IPS-18a (cell line): ENCODE measurements at regions not wholly inside any gene's neighbourhood (a gene's known extent, or its start where the extent isn't known, plus 50 kb on each side); places are given as distances from the start of the nearest gene placed in this dataset.

ENCODE experiments used
- H3K27ac ChIP-seq: one replicate; pipeline ENCODE4 v1.5.1; 2013; ENCODE audit warnings: low read length
- H3K27me3 ChIP-seq: one replicate; pipeline ENCODE4 v1.6.1; 2013; ENCODE audit warnings: mild to moderate bottlenecking, low read length; ENCODE audit not compliant: control insufficient read depth, insufficient read depth
- H3K36me3 ChIP-seq: one replicate; pipeline ENCODE4 v1.6.1; 2013; ENCODE audit warnings: low read depth, low read length; ENCODE audit not compliant: control insufficient read depth
- H3K4me1 ChIP-seq: one replicate; pipeline ENCODE4 v1.6.1; 2013; ENCODE audit warnings: low read depth, low read length; ENCODE audit not compliant: control insufficient read depth
- H3K4me3 ChIP-seq: one replicate; pipeline ENCODE4 v1.5.1; 2013; ENCODE audit warnings: low read length
- H3K9ac ChIP-seq: one replicate; pipeline ENCODE4 v1.6.1; 2013; ENCODE audit warnings: mild to moderate bottlenecking, low read length, moderate library complexity
- H3K9me3 ChIP-seq: one replicate; pipeline ENCODE4 v1.6.1; 2013; ENCODE audit warnings: low read depth, low read length; ENCODE audit not compliant: control insufficient read depth

DNA sequence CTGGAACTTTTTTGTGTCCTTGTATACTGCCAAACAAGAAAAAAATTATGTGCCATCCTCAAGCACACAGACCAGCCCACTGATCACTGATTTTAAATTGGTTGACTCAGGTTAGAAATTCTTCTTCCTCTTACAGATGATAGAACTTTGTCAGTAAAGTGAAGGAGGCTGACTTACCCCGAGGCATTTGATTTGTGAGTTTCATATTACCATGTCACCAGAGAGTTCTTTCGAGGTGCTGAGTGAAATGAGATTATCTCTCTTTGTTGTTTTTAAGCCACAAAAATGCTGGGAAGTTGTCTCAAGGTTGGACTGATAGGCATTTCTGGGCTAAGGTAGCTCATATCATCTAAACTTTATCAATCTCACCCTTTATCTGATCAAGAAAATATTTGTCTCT, 78.8 kb upstream of the FAM180A start:
- H3K4me1 ChIP-seq, result no peaks in the 10 kb centered on the region
- H3K4me3 ChIP-seq, result no peak overlapping the region
- no peak overlapping the region for H3K9ac ChIP-seq
- H3K36me3 ChIP-seq, result no peaks in the 10 kb centered on the region
- H3K9me3 ChIP-seq, result no peaks in the 10 kb centered on the region
- no peaks in the 10 kb centered on the region for H3K27me3 ChIP-seq
- no peak overlapping the region for H3K27ac ChIP-seq

DNA sequence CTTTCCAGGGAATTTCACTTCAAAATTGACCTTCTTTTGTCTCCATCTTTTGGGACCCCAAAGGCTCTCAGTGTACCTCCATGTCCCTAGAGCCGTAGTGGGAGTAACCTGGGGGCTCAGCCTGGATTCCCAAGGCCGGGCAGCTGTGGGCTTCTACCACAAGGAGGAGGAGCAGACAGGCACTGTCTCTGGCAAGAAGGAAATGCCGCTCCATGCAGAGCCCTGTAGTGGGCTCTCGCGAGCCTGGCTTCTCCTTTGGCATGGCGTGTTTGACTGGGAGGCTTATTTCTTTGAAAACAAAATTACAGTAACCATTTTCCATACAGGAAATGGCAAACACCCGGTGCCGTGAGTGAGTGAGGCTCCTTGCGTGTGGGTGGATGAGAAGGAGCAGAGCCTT, 76.8 kb upstream of the FAM180A start:
- H3K9ac ChIP-seq, result no peak overlapping the region

DNA sequence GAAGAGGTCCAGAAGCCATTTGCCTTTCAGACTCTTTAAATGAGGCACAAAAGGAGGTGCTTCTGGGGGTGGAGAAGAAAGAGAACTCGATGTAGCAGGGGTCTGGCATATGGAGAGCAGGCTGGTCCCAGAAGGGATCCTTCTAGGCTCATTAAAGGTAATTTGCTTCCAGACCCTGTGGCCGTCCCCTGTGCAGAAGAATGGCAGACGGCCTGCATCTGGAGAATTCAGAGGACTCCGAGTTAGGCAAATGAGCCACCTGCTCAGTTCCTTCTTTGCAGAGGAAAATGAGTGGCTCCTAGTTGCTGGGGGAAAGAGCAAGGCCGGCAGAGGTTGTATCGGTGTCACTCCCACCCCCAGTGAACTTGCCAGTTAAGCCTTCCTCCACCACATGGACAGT, 73.8 kb upstream of the FAM180A start:
- Histone ChIP-seq H3K4me1 (no peaks in the 10 kb centered on the region), H3K27ac (no peak overlapping the region), H3K36me3 (no peaks in the 10 kb centered on the region), H3K9me3 (no peaks in the 10 kb centered on the region), H3K9ac (no peak overlapping the region), H3K27me3 (no peaks in the 10 kb centered on the region), H3K4me3 (no peak overlapping the region)

More for the DNA sequence above, 76.8 kb upstream of the FAM180A start:
- Histone ChIP-seq H3K27ac (no peak overlapping the region), H3K9me3 (no peaks in the 10 kb centered on the region), H3K36me3 (no peaks in the 10 kb centered on the region), H3K27me3 (no peaks in the 10 kb centered on the region), H3K4me1 (no peaks in the 10 kb centered on the region), H3K4me3 (no peak overlapping the region)

DNA sequence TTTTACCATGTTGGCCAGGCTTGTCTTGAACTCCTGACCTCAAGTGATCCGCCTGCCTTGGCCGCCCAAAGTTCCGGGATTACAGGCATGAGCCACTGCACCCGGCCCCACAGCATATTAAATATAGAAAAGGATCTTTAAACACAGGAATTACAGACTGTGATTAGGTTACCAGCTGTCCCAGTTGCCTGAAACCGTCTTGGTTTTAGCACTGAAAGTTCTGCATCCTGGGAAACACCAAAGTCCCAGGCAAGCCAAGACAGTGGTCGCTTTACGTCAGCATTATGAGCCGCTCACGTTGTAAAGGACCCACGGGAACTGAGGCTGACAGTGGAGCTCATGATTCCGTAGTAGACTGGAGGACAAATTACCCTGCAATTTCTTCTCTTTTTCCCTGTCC, 69.0 kb upstream of the FAM180A start:
- no peak overlapping the region for H3K27ac ChIP-seq
- no peaks in the 10 kb centered on the region for H3K4me1 ChIP-seq
- no peaks in the 10 kb centered on the region for H3K36me3 ChIP-seq
- no peak overlapping the region for H3K9ac ChIP-seq
- H3K4me3 ChIP-seq, result no peak overlapping the region
- no peaks in the 10 kb centered on the region for H3K27me3 ChIP-seq
- H3K9me3 ChIP-seq, result no peaks in the 10 kb centered on the region

DNA sequence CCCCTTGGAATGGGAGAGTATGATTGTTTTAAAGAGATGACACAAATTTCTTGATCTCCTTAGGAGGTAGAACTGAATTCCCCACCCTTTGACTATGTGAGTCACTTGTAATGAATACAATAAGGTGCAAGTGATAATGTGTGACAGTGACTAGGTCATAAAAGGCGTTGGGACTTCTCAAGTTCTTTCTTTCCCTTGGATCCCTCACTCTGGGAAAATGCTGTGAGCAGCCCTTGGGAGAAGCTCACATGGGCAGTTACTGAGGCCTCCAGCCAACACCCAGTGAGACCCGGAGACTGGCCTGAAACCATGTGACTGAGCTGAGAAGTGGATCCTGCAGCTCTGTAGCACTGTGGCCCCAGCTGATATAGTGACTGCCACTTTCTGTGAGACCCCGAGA, 66.4 kb upstream of the FAM180A start:
- Histone ChIP-seq H3K27me3 (no peaks in the 10 kb centered on the region), H3K4me3 (no peak overlapping the region), H3K9me3 (no peaks in the 10 kb centered on the region), H3K4me1 (no peaks in the 10 kb centered on the region), H3K27ac (no peak overlapping the region), H3K36me3 (no peaks in the 10 kb centered on the region), H3K9ac (no peak overlapping the region)

DNA sequence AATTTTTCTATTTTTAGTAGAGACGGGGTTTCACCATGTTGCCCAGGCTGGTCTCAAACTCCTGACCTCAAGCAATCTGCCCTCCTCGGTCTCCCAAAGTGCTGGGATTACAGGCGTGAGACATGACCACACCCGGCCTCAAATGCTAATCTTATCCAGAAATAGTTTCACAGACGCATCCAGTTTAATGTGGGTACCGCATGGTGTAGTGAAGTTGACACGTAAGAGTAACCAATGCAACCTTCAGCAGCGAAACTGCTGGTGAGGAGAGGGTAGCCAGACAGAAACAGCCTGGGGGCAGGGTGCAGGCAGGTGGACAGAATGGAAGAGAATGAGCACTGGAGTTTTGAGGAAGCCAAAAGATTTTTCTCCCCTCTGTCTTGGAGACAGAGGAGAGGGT, 63.5 kb upstream of the FAM180A start:
- no peaks in the 10 kb centered on the region for H3K27me3 ChIP-seq
- H3K9ac ChIP-seq, result no peak overlapping the region
- H3K27ac ChIP-seq, result no peak overlapping the region

DNA sequence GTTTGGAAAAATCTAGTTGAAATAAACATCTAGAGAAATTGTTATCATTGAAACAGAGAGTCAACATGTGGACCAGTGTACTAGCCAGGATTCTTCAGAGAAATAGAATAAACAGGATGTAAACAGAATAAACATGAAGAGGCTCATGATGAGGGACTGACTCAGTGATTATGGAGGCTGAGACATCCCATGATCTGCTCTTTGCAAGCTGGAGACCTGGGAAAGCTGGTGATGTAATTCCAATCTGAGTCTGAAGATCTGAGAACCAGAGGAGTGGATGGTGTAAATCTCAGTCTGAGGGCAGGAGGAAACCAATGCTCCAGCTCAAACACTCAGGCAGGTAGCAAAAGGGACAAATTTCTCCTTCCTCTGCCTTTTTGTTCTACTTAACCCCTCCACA, 62.9 kb upstream of the FAM180A start:
- no peak overlapping the region for H3K27ac ChIP-seq
- no peaks in the 10 kb centered on the region for H3K27me3 ChIP-seq
- H3K9me3 ChIP-seq, result no peaks in the 10 kb centered on the region
- no peak overlapping the region for H3K9ac ChIP-seq
- no peaks in the 10 kb centered on the region for H3K4me1 ChIP-seq
- H3K36me3 ChIP-seq, result no peaks in the 10 kb centered on the region
- H3K4me3 ChIP-seq, result no peak overlapping the region

More for the DNA sequence above, 63.5 kb upstream of the FAM180A start:
- H3K9me3 ChIP-seq, result no peaks in the 10 kb centered on the region
- no peaks in the 10 kb centered on the region for H3K36me3 ChIP-seq
- H3K4me3 ChIP-seq, result no peak overlapping the region
- no peaks in the 10 kb centered on the region for H3K4me1 ChIP-seq

DNA sequence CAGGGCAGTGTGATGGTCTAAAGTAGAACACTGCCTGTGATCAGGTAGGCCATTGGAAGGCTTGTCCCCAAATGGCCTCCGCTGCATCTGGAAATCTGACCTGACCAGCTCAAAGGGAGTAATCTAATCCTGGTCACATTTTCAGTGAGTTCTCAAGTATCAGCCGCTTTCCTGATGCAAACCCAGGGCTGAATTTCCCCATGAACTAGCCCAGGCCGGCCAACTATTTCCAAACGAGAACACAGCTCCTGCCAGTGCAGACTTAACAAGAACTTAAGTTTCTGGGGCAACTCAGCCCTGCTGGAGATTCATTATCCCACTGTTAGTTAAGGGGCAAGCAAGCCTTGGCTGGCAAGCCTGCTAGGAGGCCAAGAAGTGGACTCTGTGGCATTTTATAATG, 59.6 kb upstream of the FAM180A start:
- no peaks in the 10 kb centered on the region for H3K9me3 ChIP-seq
- H3K27ac ChIP-seq, result no peak overlapping the region
- H3K4me3 ChIP-seq, result no peak overlapping the region
- no peaks in the 10 kb centered on the region for H3K27me3 ChIP-seq
- H3K9ac ChIP-seq, result no peak overlapping the region
- no peaks in the 10 kb centered on the region for H3K4me1 ChIP-seq
- no peaks in the 10 kb centered on the region for H3K36me3 ChIP-seq

DNA sequence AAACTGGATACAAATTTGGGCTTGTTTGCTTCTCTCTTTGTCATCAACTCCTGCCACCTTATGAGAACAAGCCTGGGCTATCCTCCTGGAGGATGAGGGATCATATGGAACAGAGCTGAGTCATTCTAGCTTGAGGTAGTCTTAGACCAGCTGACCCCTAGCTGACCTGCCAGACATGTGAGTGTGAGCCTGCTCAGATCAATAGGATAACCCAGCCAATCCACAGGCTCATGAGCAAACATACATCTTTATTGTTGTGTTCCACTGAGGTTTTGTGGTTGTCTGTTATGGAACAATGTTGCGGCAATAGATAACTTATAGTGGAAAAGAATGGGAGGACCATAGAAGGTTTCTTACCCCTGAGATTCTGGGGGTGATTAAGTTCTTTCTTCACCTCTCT, 54.5 kb upstream of the FAM180A start:
- H3K9ac ChIP-seq, result no peak overlapping the region
- peaks cover 9% of the 10 kb centered on the region for H3K4me1 ChIP-seq
- no peaks in the 10 kb centered on the region for H3K9me3 ChIP-seq
- H3K4me3 ChIP-seq, result no peak overlapping the region
- H3K27me3 ChIP-seq, result no peaks in the 10 kb centered on the region
- H3K36me3 ChIP-seq, result no peaks in the 10 kb centered on the region
- no peak overlapping the region for H3K27ac ChIP-seq

DNA sequence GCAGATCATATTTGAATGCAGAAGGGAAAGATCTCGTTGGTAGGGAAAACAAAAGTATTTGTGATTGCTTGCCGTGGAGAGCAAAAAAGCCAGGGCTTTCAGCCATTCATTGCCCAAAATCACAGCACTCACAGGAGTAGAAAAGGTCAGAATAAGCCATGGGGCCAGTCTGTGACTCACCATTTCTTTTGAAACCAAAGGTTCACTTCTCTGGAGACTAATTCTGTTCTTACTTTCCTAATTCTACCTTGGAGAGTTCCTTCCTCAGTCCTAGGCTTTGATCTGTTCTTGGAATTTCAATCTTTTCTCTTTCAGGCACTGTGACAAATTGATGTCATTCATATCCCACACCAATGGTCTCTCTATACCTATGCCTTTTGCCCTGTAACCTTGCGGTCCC, 54.1 kb upstream of the FAM180A start:
- no peak overlapping the region for H3K4me3 ChIP-seq
- H3K36me3 ChIP-seq, result no peaks in the 10 kb centered on the region
- no peak overlapping the region for H3K9ac ChIP-seq
- no peaks in the 10 kb centered on the region for H3K27me3 ChIP-seq
- peaks cover 9% of the 10 kb centered on the region for H3K4me1 ChIP-seq
- H3K9me3 ChIP-seq, result no peaks in the 10 kb centered on the region
- H3K27ac ChIP-seq, result no peak overlapping the region

DNA sequence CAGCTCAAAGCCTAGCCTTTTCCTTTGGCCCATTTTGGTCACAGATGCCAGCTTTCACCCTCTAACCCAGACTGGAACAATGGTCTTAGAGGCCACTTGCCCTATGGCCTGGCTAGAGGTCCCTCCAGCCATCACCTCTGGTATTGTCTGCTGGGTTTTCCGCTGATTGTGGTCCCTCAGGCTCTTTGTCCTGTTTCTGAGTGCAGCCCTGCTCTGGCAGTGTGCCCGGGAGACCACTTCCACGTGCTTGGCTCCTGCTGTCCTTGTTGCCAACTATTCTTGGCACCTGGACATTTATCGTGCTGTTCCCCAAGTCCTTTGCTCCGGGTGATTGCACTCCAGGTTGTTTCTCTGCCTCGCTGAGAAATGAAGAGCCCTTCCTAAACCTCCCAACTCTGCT, 53.3 kb upstream of the FAM180A start:
- Histone ChIP-seq H3K4me3 (no peak overlapping the region), H3K27ac (no peak overlapping the region), H3K9me3 (no peaks in the 10 kb centered on the region), H3K36me3 (no peaks in the 10 kb centered on the region), H3K4me1 (peaks cover 9% of the 10 kb centered on the region), H3K27me3 (no peaks in the 10 kb centered on the region), H3K9ac (no peak overlapping the region)

DNA sequence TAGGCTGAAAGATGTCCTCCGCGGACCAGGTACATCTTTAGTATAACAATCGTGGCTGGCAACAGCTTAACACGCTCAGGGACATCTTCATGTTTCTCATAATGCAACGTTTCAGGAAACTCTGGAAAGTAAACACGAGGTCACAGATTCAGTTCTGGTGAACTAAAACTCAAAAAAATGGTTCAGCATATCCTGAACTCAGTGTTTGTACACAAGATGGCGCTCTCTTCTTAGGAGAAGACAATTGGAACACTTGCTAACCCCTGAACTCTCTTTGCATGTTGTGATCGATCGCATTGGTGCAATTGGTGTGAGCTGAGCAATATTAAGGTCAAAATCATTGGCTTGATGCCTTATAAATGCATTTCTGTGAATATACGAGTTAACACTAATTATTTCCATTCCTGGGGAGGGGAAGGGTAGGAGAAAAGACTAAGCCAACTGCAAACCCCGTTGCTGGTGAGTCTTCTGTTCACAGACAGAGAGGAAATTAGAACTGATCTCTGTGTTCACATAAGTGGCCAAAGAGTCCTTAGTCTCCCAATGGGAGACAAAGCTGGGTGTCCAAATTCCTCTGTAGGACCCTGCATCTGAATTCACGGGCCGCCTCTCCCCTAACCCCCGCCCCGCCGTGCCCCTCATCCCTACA, 52.6 kb upstream of the FAM180A start:
- H3K36me3 ChIP-seq, result no peaks in the 10 kb centered on the region
- peak overlapping the region; percentile 34 for H3K4me3 ChIP-seq
- no peaks in the 10 kb centered on the region for H3K9me3 ChIP-seq
- H3K27me3 ChIP-seq, result no peaks in the 10 kb centered on the region
- H3K27ac ChIP-seq, result no peak overlapping the region
- no peak overlapping the region for H3K9ac ChIP-seq
- H3K4me1 ChIP-seq, result peaks cover 9% of the 10 kb centered on the region
